Activated effector memory CD4-positive, alpha-beta T cell treated with Interleukin-2 at 50 U/mL for 16 hours (primary cell): ENCODE measurements at regions not wholly inside any gene's neighbourhood (a gene's known extent, or its start where the extent isn't known, plus 50 kb on each side); places are given as distances from the start of the nearest gene placed in this dataset.
"Not testable (repeated sequence)": the region's sequence is repeated elsewhere in the genome, so short reads cannot be mapped to it uniquely, and the experiment has no call there.

Experiments
- DNase-seq: peaks from one replicate; pipeline ENCODE4 v3.0.0-alpha.2; 2020

GRCh38 chr16:29195116-29195872 lies 210.4 kb downstream of the LAT start:
- not testable (repeated sequence) for DNase-seq

- not testable (repeated sequence) for DNase-seq
Observed at GRCh38 chr16:29194185-29194844, 209.5 kb downstream of the LAT start.

GRCh38 chr16:29193634-29194033 lies 208.8 kb downstream of the LAT start:
- not testable (repeated sequence) for DNase-seq

- DNase-seq: not testable (repeated sequence)
Observed at GRCh38 chr16:29193248-29193574, 208.4 kb downstream of the LAT start.

GRCh38 chr16:29192329-29193247 lies 207.7 kb downstream of the LAT start:
- DNase-seq: no peak

- not testable (repeated sequence) for DNase-seq
Observed at GRCh38 chr16:29191636-29192180, 206.9 kb downstream of the LAT start.

GRCh38 chr16:29190553-29191431 lies 205.9 kb downstream of the LAT start:
- not testable (repeated sequence) for DNase-seq

- DNase-seq: not testable (repeated sequence)
Observed at GRCh38 chr16:29188806-29189205, 204.0 kb downstream of the LAT start.

- not testable (repeated sequence) for DNase-seq
Observed at GRCh38 chr16:29186306-29187220, 201.7 kb downstream of the LAT start.

- not testable (repeated sequence) for DNase-seq
Observed at GRCh38 chr16:29185872-29186271, 201.0 kb downstream of the LAT start.

- DNase-seq: not testable (repeated sequence)
Observed at GRCh38 chr16:29184738-29185438, 200.0 kb downstream of the LAT start.

GRCh38 chr16:29182940-29183868 lies 198.4 kb downstream of the LAT start:
- not testable (repeated sequence) for DNase-seq

GRCh38 chr16:29182501-29182900 lies 197.6 kb downstream of the LAT start:
- DNase-seq: no peak

GRCh38 chr16:29181921-29182411 lies 197.1 kb downstream of the LAT start:
- DNase-seq: not testable (repeated sequence)

- not testable (repeated sequence) for DNase-seq
Observed at GRCh38 chr16:29181254-29181780, 196.5 kb downstream of the LAT start.

- DNase-seq: not testable (repeated sequence)
Observed at GRCh38 chr16:29180206-29180600, 195.4 kb downstream of the LAT start.

GRCh38 chr16:29179401-29180205 lies 194.8 kb downstream of the LAT start:
- DNase-seq: not testable (repeated sequence)
